Activated naive CD4-positive, alpha-beta T cell treated with anti-CD3 and anti-CD28 coated beads, Interleukin-2, amount 50 U/mL, for 72 hours (primary cell): ENCODE measurements at regions not wholly inside any gene's neighbourhood (a gene's known extent, or its start where the extent isn't known, plus 50 kb on each side); places are given as distances from the start of the nearest gene placed in this dataset.

Experiments used
- ATAC-seq, 2 donors: fragments of 150-1000 bp; cut with Tn5 transposase; 2 replicates each; pipeline ENCODE4 v1.10.0; 2021; ENCODE audit warnings: mild to moderate bottlenecking in 2 of 2, moderate library complexity in 2 of 2
- DNase-seq, 2 donors: peaks; one replicate each; pipeline ENCODE4 v3.0.0; 2021 to 2022; ENCODE audit warnings: low spot score in 2 of 2
- H3K27ac Mint-ChIP-seq, 2 donors: one replicate each; pipeline ENCODE4 v1.8.0; 2022; ENCODE audit warnings: mild to moderate bottlenecking in 2 of 2, mixed read lengths in 2 of 2
- H3K36me3 Mint-ChIP-seq, 2 donors: one replicate each; pipeline ENCODE4 v1.8.0; 2022; ENCODE audit warnings: mixed read lengths in 2 of 2
- H3K9me3 Mint-ChIP-seq, 2 donors: one replicate each; pipeline ENCODE4 v1.8.0; 2022; ENCODE audit warnings: mixed read lengths in 2 of 2

- DNase-seq (no peak), ATAC-seq (no peak)
- Mint-ChIP-seq H3K27ac (no peak overlapping the region), H3K36me3 (no peaks in the 10 kb centered on the region), H3K9me3 (no peaks in the 10 kb centered on the region)
These were observed 91.3 kb upstream of the KLHL13 start for GRCh38 chrX:118207831-118208453.

DNA sequence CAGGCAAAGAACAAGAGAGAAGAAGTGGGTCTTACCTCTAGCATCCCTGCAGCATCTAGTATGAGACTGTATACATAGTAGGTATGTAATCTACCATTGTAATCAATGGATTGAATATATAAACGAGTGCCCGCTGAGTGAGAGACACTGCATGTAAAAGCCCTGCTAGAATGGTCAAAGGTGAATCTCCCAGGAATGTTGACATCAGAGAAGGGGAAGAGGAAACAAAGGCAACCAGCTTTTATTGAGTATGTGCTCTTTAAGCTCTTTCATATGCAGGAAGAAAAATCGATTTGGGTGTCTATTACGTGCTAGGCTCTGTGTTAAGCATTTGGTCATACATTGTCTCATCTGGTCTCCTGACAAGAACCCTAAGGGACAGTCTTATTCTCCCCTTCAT is 91.9 kb upstream of the KLHL13 start:
- Mint-ChIP-seq H3K36me3 (no peaks in the 10 kb centered on the region), H3K27ac (no peak overlapping the region), H3K9me3 (no peaks in the 10 kb centered on the region)
- DNase-seq = no peak
- no peak for ATAC-seq

DNA sequence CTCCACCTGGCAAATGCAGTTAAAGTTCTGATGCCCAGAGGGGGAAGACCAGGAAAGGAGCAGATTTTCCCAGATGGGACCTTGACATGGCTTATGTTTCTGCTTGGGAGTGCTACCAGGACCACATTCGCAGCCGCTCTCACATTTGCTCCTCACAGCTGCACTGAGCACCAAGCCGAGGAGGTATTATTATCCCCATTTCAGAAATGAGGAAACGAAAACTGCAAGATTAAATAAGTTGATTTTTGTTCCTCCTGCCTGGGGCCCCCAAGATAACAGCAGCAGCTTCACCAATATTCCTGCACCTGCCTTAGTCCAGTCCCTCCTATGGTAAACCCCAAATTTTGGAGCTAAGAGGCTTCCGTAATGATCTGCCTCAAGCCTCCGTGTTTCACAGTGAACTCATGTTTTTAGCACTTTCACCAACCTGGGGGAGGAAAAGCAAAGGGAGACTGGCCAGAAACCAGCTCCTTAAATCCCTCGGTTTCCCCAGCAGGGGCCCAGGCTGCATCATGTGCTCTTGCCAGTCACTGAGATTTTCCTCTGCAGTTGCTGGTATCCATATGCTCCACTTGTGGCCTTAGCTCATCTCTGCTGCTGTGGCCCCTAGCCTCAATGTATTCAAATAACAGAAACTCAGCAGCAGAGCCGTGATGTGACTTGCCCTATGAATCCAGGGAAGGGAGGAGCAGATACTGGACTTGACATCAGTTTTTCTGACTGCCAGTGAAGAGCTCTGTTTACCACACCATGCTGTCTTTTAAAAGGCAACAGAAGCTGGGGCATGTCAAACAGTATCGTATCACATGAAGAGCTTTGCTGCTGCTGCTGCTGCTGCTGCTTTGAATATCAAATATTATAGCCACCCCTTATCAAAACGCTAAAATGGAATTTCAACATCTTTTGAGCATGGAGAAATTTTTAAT is 95.5 kb upstream of the KLHL13 start:
- ATAC-seq = no peak
- Mint-ChIP-seq H3K27ac (no peak overlapping the region), H3K9me3 (no peaks in the 10 kb centered on the region), H3K36me3 (no peaks in the 10 kb centered on the region)
- DNase-seq = no peak

- H3K9me3 Mint-ChIP-seq = no peaks in the 10 kb centered on the region
- ATAC-seq = no peak
These were observed 96.2 kb upstream of the KLHL13 start for GRCh38 chrX:118212817-118213183.

GRCh38 chrX:118215346-118215745 is 98.7 kb upstream of the KLHL13 start:
- Mint-ChIP-seq H3K36me3 (no peaks in the 10 kb centered on the region), H3K9me3 (no peaks in the 10 kb centered on the region), H3K27ac (no peak overlapping the region)
- DNase-seq (no peak), ATAC-seq (no peak)

More at GRCh38 chrX:118212817-118213183, 96.2 kb upstream of the KLHL13 start:
- H3K27ac Mint-ChIP-seq = no peak overlapping the region
- H3K36me3 Mint-ChIP-seq = no peaks in the 10 kb centered on the region
- no peak for DNase-seq

DNA sequence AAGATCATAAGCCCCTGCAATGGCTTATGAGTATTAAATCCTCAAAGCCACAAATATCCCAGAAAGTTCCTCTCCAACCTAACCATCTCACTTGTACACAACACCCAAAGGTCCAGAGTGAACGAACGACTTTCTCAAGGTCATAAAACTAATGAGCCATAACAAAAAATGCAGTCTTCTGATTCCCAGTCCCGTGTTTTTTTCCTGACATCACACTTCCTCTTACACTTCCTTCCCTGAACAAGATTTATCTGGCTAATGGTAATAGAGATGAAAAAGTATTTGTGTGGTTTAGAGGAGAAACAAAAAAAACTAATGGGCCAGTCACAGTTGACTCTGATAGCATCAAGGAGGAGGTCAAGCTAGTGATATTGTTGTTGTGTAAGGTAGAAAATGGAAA is 99.5 kb upstream of the KLHL13 start:
- ATAC-seq (no peak), DNase-seq (no peak)
- H3K36me3 Mint-ChIP-seq = no peaks in the 10 kb centered on the region
- H3K27ac Mint-ChIP-seq = no peak overlapping the region
- H3K9me3 Mint-ChIP-seq = no peaks in the 10 kb centered on the region

GRCh38 chrX:118216509-118216908 is 99.9 kb upstream of the KLHL13 start:
- Mint-ChIP-seq H3K36me3 (no peaks in the 10 kb centered on the region), H3K9me3 (no peaks in the 10 kb centered on the region), H3K27ac (no peak overlapping the region)
- no peak for DNase-seq
- ATAC-seq = no peak

- DNase-seq (no peak), ATAC-seq (no peak)
- Mint-ChIP-seq H3K9me3 (no peaks in the 10 kb centered on the region), H3K36me3 (no peaks in the 10 kb centered on the region), H3K27ac (no peak overlapping the region)
These were observed 101.5 kb upstream of the KLHL13 start for GRCh38 chrX:118218079-118218478.

DNA sequence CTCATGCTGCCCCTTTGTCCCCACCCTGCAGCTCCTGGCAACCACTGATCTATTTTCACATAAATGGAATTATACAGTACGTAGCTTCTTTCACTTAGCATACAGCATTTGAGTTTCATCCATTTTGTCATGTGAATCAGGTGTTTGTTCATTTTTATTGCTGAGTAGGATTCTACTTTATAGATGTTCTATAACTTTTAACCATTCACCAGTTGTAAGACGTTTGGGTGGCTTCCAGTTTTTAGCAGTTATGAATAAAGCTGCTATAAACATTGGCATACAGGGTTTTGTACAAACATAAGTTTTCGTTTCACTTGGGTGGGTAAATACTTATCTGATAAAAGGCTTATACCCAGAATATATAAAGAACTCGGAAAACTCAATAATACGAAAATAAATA is 102.3 kb upstream of the KLHL13 start:
- H3K36me3 Mint-ChIP-seq = no peaks in the 10 kb centered on the region
- no peaks in the 10 kb centered on the region for H3K9me3 Mint-ChIP-seq
- ATAC-seq (no peak), DNase-seq (no peak)
- H3K27ac Mint-ChIP-seq = no peak overlapping the region

DNA sequence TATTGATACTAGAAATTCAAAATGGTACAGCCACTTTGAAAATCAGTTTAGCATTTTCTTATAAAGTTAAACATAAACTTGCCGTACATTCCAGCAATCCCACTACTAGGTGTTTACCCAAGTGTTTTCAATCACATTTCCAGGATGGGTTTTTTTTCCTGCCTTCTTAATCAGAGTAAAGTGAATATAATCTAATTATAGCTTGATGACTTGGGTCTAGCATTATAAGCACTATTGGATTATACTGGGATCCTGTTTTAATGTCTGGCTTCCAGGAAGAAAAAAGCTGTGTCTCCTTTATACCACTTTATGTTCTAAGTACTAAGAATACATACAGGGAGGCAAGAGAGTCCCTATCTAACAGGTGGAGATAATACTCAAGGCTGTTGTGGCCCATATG is 103.3 kb upstream of the KLHL13 start:
- H3K36me3 Mint-ChIP-seq = no peaks in the 10 kb centered on the region

DNA sequence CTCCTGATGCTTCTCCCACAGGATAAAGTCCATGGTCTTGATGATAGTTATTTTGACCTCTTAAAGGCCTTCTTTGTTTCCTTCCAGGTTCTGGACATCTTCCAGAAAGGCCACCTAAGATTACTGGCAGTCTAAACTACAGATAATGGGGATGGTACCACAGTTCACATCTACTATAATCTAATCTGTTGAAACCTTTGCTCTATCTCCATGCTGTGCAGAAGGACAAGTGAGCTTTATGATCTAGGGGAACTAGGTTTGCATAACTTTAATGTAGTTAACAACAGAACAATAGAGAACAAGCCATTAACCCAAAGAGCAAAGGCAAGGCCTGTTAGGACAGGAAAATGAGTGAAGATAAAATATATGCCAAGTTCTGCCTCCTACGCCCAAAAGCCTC is 103.9 kb upstream of the KLHL13 start:
- Mint-ChIP-seq H3K9me3 (no peaks in the 10 kb centered on the region), H3K27ac (no peak overlapping the region), H3K36me3 (no peaks in the 10 kb centered on the region)
- ATAC-seq (no peak), DNase-seq (no peak)

More for the DNA sequence above, 103.3 kb upstream of the KLHL13 start:
- DNase-seq = no peak
- no peak for ATAC-seq
- Mint-ChIP-seq H3K9me3 (no peaks in the 10 kb centered on the region), H3K27ac (no peak overlapping the region)

- Mint-ChIP-seq H3K9me3 (no peaks in the 10 kb centered on the region), H3K27ac (no peak overlapping the region), H3K36me3 (no peaks in the 10 kb centered on the region)
- ATAC-seq (no peak), DNase-seq (no peak)
These were observed 104.7 kb upstream of the KLHL13 start for GRCh38 chrX:118221270-118221669.

DNA sequence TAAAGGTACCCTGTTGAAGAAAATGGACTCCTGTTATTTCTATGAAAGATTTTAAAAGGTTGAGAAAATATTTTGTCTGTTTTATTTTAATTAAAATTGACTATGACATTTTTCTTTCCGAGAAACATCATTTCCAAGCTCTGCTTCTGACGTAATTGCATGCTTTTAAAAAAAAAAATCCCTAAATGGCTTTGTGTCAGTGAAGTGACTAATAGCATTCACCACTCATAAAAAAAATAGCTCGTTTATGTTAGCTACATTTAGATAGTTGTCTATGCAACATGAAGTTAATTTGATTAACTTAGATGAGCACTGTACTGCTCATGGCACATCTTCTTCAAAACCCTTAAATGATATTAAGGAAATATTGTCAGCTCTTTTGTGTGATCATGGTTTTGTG is 105.1 kb upstream of the KLHL13 start:
- H3K27ac Mint-ChIP-seq = no peak overlapping the region
- no peaks in the 10 kb centered on the region for H3K36me3 Mint-ChIP-seq
- no peak for DNase-seq
- H3K9me3 Mint-ChIP-seq = no peaks in the 10 kb centered on the region
- no peak for ATAC-seq

DNA sequence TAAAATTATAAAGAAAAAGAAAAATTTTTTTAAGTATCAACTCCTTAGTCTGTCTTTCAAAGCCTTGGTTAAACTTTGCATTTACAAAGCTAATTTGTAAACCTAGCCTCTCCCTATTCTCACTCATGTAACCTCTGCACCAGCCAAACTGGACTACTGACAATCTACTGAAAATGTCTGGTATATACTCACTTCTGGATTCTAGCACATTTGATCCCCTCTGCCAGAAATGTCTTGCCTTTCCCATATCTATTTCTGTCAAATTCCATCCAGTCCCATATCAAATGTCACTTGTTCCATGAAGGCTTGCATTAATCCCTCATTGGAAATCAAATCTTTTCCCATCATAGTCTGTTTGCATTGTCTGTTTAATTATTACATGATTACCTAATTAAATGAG is 105.8 kb upstream of the KLHL13 start:
- ATAC-seq (no peak), DNase-seq (no peak)
- Mint-ChIP-seq H3K27ac (no peak overlapping the region), H3K36me3 (no peaks in the 10 kb centered on the region), H3K9me3 (no peaks in the 10 kb centered on the region)

- no peaks in the 10 kb centered on the region for H3K9me3 Mint-ChIP-seq
- no peak overlapping the region for H3K27ac Mint-ChIP-seq
- H3K36me3 Mint-ChIP-seq = no peaks in the 10 kb centered on the region
- DNase-seq (no peak), ATAC-seq (peak in 1 of 2 donors; percentile 40)
These were observed 109.3 kb upstream of the KLHL13 start for GRCh38 chrX:118225711-118226428.

DNA sequence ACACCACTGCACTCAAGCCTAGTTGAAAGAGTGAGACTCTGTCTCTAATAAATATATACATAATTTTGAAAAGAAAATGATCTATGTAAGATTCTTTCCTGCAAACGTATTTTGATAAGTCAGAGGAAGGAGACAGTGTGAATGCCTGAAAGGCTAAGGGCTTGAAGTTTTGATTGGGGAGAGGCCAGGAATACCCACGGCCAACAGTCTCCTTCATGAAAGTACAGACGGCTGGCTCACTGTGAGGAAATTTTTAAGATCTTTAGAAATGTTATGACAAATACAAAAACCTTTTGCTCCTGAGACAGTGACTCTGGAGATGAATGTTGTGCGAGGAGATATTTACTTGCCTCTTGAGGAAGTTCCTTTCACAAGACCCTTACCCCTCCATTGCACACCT is 111.4 kb upstream of the KLHL13 start:
- Mint-ChIP-seq H3K9me3 (no peaks in the 10 kb centered on the region), H3K36me3 (no peaks in the 10 kb centered on the region), H3K27ac (no peak overlapping the region)
- DNase-seq = no peak
- no peak for ATAC-seq

DNA sequence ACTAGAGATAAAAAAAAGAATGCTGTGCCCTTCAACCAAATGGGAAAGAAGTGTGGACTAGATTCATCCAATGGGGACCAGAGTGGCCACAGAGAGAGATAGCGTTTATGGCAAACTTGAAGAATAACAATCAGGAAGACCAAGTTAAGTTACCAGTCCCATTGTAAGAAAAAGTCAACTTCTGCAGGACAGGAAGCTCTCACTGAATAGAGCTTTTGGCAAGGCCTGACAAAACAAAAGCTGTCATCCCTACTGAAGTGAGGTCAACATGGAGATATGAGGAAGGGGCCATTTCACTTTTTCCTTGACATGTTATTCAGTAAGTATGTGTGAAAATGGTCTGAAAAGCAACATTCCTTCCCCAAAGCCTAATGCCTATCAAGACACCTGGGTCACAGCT is 111.8 kb upstream of the KLHL13 start:
- no peak overlapping the region for H3K27ac Mint-ChIP-seq
- H3K36me3 Mint-ChIP-seq = no peaks in the 10 kb centered on the region

More for the DNA sequence above, 111.8 kb upstream of the KLHL13 start:
- H3K9me3 Mint-ChIP-seq = no peaks in the 10 kb centered on the region
- no peak for DNase-seq
- ATAC-seq = no peak
